Natural killer cell (primary cell): ENCODE measurements at regions not wholly inside any gene's neighbourhood (a gene's known extent, or its start where the extent isn't known, plus 50 kb on each side); places are given as distances from the start of the nearest gene placed in this dataset.
"Not testable (repeated sequence)": the region's sequence is repeated elsewhere in the genome, so short reads cannot be mapped to it uniquely, and the experiment has no call there.

ENCODE experiments used
- ATAC-seq, 3 donors: fragments of 150-1000 bp in 2 of 3; fragments of 200-7000 bp in 1 of 3; cut with Tn5 transposase; 1 replicate in 1 of 3; 2 replicates in 2 of 3; pipeline ENCODE4 v1.10.0; 2021; ENCODE audit warnings: mild to moderate bottlenecking in 2 of 3, moderate library complexity in 2 of 3
- DNase-seq, 2 donors: peaks; one replicate each; pipeline versions ENCODE4 v3.0.0 to v3.0.0-alpha.2; 2013 to 2021; ENCODE audit warnings: mixed read lengths in 1 of 2
- H3K27ac ChIP-seq: one replicate; pipeline ENCODE4 v1.5.1; 2013; ENCODE audit warnings: mild to moderate bottlenecking, low read length
- H3K27me3 ChIP-seq: one replicate; pipeline ENCODE4 v1.6.1; 2013; ENCODE audit warnings: low read length; ENCODE audit not compliant: control insufficient read depth, insufficient read depth
- H3K36me3 ChIP-seq: one replicate; pipeline ENCODE4 v1.6.1; 2013; ENCODE audit warnings: low read length; ENCODE audit not compliant: control insufficient read depth, insufficient read depth
- H3K4me1 ChIP-seq: one replicate; pipeline ENCODE4 v1.6.1; 2013; ENCODE audit warnings: low read length; ENCODE audit not compliant: control insufficient read depth, insufficient read depth
- H3K4me3 ChIP-seq: one replicate; pipeline ENCODE4 v1.5.1; 2013; ENCODE audit warnings: low read length
- H3K9me3 ChIP-seq: one replicate; pipeline ENCODE4 v1.6.1; 2013; ENCODE audit warnings: low read length; ENCODE audit not compliant: control insufficient read depth, insufficient read depth
- H3K27ac Mint-ChIP-seq, 2 donors: one replicate each; pipeline ENCODE4 v1.8.0; 2022; ENCODE audit warnings: mild to moderate bottlenecking in 2 of 2, mixed read lengths in 2 of 2, moderate library complexity in 1 of 2
- H3K27me3 Mint-ChIP-seq, 2 donors: one replicate each; pipeline ENCODE4 v1.8.0; 2022; ENCODE audit warnings: low read depth in 2 of 2, mixed read lengths in 2 of 2
- H3K36me3 Mint-ChIP-seq: one replicate; pipeline ENCODE4 v1.8.0; 2022; ENCODE audit warnings: mixed read lengths
- H3K4me1 Mint-ChIP-seq, 2 donors: one replicate each; pipeline ENCODE4 v1.8.0; 2022; ENCODE audit warnings: mixed read lengths in 2 of 2
- H3K4me3 Mint-ChIP-seq: one replicate; pipeline ENCODE4 v1.8.0; 2022; ENCODE audit warnings: mild to moderate bottlenecking, moderate library complexity, mixed read lengths
- H3K9me3 Mint-ChIP-seq, 2 donors: one replicate each; pipeline ENCODE4 v1.8.0; 2022; ENCODE audit warnings: mixed read lengths in 2 of 2
- WGBS: methylation state at CpG from one replicate; pipeline ENCODE4 v1.1.7; 2013; ENCODE audit warnings: missing lambda C conversion rate; ENCODE audit not compliant: insufficient coverage; 5-methylcytosine and 5-hydroxymethylcytosine counted together
- intact Hi-C: fragments of 100-400 bp; cut with micrococcal nuclease; formaldehyde crosslinking; loops from one replicate; pipeline ENCODE4 v1.14.2; 2022
- TF ChIP-seq, protein P1 (sequence below): fragments of 200-600 bp; IDR thresholded peaks from one replicate; pipeline ENCODE4 v1.8.0; 2022; ENCODE audit warnings: antibody characterized with exemption

DNA sequence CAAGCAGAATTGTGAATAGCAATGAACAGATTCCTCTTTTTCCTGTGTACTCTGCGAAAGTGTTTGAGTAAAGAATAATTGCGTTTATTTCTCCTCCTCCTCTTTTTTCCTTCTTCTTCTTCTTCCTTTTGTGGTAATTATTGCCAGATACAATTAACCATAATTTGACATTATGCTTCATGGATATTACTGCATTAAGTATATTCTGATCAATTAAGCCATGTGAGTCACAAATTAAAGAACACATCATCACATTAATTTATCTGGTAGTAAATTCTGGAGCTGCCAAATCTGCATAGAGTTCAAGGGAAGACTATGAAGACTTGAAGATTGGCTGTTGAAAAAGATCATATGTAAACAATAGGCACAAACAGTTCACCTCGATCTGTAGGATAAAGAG lies 72.9 kb upstream of the TFPI start:
- no peak for ATAC-seq
- intact Hi-C loops, result no loop called here
- Histone ChIP-seq H3K36me3 (no peaks in the 10 kb centered on the region), H3K4me1 (no peaks in the 10 kb centered on the region), H3K4me3 (no peak overlapping the region), H3K27me3 (no peaks in the 10 kb centered on the region), H3K9me3 (peaks cover 5% of the 10 kb centered on the region), H3K27ac (no peak overlapping the region)
- no peaks in the 10 kb centered on the region for H3K36me3 Mint-ChIP-seq
- no peaks in the 10 kb centered on the region for H3K27me3 Mint-ChIP-seq
- TF ChIP-seq, protein P1, sequence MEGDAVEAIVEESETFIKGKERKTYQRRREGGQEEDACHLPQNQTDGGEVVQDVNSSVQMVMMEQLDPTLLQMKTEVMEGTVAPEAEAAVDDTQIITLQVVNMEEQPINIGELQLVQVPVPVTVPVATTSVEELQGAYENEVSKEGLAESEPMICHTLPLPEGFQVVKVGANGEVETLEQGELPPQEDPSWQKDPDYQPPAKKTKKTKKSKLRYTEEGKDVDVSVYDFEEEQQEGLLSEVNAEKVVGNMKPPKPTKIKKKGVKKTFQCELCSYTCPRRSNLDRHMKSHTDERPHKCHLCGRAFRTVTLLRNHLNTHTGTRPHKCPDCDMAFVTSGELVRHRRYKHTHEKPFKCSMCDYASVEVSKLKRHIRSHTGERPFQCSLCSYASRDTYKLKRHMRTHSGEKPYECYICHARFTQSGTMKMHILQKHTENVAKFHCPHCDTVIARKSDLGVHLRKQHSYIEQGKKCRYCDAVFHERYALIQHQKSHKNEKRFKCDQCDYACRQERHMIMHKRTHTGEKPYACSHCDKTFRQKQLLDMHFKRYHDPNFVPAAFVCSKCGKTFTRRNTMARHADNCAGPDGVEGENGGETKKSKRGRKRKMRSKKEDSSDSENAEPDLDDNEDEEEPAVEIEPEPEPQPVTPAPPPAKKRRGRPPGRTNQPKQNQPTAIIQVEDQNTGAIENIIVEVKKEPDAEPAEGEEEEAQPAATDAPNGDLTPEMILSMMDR, result no peak
- no peak for DNase-seq
- WGBS, result no CpG with 5 or more reads among the region's 3 CpGs
- peaks cover 11 to 18% of the 10 kb centered on the region in 2 donors for H3K9me3 Mint-ChIP-seq
- no peak overlapping the region for H3K27ac Mint-ChIP-seq
- H3K4me3 Mint-ChIP-seq, result no peak overlapping the region
- H3K4me1 Mint-ChIP-seq, result no peaks in the 10 kb centered on the region

DNA sequence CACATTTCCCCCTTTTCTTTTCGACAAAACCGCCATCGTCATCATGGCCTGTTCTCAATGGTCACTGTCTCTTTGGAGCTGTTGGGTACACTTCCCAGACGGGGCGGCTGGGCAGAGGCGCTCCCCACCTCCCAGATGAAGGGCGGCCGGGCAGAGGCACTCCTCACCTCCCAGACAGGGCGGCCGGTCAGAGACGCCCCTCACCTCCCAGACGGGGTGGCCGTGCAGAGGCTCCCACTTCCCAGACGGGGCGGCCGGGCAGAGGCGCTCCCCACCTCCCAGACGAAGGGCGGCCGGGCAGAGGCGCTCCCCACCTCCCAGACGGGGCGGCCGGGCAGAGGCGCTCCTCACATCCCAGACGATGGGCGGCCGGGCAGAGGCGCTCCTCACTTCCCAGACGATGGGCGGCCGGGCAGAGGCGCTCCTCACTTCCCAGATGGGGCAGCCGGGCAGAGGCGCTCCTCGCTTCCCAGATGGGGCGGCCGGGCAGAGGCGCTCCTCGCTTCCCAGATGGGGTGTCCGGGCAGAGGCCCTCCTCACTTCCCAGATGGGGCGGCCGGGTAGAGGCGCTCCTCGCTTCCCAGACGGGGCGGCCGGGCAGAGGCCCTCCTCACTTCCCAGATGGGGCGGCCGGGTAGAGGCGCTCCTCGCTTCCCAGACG lies 82.6 kb upstream of the TFPI start:
- H3K4me1 ChIP-seq, H3K4me1 Mint-ChIP-seq, H3K27ac ChIP-seq, H3K4me3 Mint-ChIP-seq, ATAC-seq, H3K27me3 Mint-ChIP-seq, H3K36me3 ChIP-seq, H3K9me3 ChIP-seq, H3K4me3 ChIP-seq, H3K27ac Mint-ChIP-seq, DNase-seq, intact Hi-C loops, H3K27me3 ChIP-seq, H3K36me3 Mint-ChIP-seq: not testable (repeated sequence)
- WGBS, result 96% methylated on average over 50 of the region's 53 CpGs
- peaks cover 12 to 13% of the 10 kb centered on the region in 2 donors for H3K9me3 Mint-ChIP-seq

DNA sequence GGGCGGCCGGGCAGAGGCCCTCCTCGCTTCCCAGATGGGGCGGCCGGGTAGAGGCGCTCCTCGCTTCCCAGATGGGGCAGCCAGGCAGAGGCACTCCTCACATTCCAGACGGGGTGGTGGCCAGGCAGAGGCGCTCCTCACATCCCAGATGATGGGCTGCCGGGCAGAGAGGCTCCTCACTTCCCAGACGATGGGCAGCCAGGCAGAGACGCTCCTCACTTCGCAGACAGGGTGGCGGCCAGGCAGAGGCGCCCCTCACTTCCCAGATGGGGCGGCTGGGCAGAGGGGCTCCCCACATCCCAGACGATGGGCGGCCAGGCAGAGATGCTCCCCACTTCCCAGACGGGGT lies 83.1 kb upstream of the TFPI start:
- ATAC-seq, H3K27ac Mint-ChIP-seq, H3K36me3 Mint-ChIP-seq, H3K27me3 Mint-ChIP-seq, DNase-seq, H3K36me3 ChIP-seq, H3K27me3 ChIP-seq, H3K4me3 ChIP-seq, H3K4me1 ChIP-seq, H3K4me3 Mint-ChIP-seq, H3K27ac ChIP-seq, intact Hi-C loops, H3K9me3 ChIP-seq, H3K4me1 Mint-ChIP-seq: not testable (repeated sequence)
- H3K9me3 Mint-ChIP-seq, result peaks cover 10% of the 10 kb centered on the region in 2 donors
- WGBS, result 95% methylated on average over 18 of the region's 19 CpGs

DNA sequence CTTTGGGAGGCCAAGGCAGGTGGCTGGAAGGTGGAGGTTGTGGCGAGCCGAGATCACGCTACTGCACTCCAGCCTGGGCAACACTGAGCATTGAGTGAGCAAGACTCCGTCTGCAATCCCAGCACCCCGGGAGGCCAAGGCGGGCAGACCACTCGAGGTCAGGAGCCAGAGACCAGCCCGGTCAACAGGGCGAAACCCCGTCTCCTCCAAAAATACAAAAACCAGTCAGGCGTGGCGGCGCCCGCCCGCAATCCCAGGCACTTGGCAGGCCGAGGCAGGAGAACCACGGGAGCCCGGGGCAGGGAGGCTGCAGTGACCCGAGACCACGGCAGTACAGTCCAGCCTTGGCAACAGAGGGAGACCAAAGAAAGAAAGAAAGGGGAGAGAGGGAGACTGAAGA lies 83.5 kb upstream of the TFPI start:
- H3K4me3 ChIP-seq, DNase-seq, H3K4me1 ChIP-seq, ATAC-seq, H3K27ac Mint-ChIP-seq, H3K36me3 Mint-ChIP-seq, H3K9me3 ChIP-seq, H3K27me3 ChIP-seq, intact Hi-C loops, H3K36me3 ChIP-seq, H3K27ac ChIP-seq, H3K4me3 Mint-ChIP-seq, H3K4me1 Mint-ChIP-seq, H3K27me3 Mint-ChIP-seq: not testable (repeated sequence)
- 90% methylated on average over 20 of the region's 20 CpGs for WGBS
- H3K9me3 Mint-ChIP-seq, result peaks cover 10% of the 10 kb centered on the region in 2 donors

DNA sequence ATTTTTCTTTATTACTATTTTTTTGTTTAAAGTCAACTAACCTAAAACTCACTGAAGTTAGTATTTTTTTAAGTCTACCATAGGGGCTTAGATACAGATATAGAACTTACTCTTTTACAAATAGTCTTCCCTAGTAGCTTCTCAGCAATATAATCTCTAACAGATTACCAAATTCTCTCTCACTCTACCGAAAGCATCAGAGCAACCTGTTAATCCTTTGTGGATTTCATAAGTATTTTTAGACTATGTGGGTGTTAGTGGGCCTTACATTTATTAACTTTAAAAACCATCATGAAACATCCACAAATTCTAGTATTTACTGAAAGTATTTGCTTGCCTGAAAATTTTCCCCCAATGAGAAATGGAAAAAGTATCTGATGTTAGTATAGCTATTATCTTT lies 84.6 kb upstream of the TFPI start:
- Histone ChIP-seq H3K27ac (no peak overlapping the region), H3K4me3 (no peak overlapping the region), H3K4me1 (no peaks in the 10 kb centered on the region), H3K36me3 (no peaks in the 10 kb centered on the region), H3K27me3 (no peaks in the 10 kb centered on the region), H3K9me3 (no peaks in the 10 kb centered on the region)
- DNase-seq (no peak), ATAC-seq (no peak)
- Mint-ChIP-seq H3K36me3 (no peaks in the 10 kb centered on the region), H3K4me1 (no peaks in the 10 kb centered on the region), H3K4me3 (no peak overlapping the region), H3K9me3 (peaks cover 10% of the 10 kb centered on the region in 2 donors), H3K27ac (no peak overlapping the region), H3K27me3 (no peaks in the 10 kb centered on the region)
- intact Hi-C loops, result no loop called here
- TF ChIP-seq, protein P1, result no peak
- WGBS, result no CpG with 5 or more reads among the region's 1 CpG
